ENCODE measurements at regions not wholly inside any gene's neighbourhood (a gene's known extent, or its start where the extent isn't known, plus 50 kb on each side); places are given as distances from the start of the nearest gene placed in this dataset.

GRCh38 chr21:17359781-17360180 is 153.1 kb upstream of the CXADR start:
- TF ChIP-seq POLR2A (IDR thresholded peaks at IDR 0.05) = no peak
- TF ChIP-seq CTCF (IDR thresholded peaks at IDR 0.05 in 4 of 5, conservative IDR thresholded peaks at IDR 0.05 in 1 of 5) = no peak

Measured in gastrocnemius medialis (tissue), 4 donors.